PC-9 (cell line): ENCODE measurements at regions not wholly inside any gene's neighbourhood (a gene's known extent, or its start where the extent isn't known, plus 50 kb on each side); places are given as distances from the start of the nearest gene placed in this dataset.

Source experiments
- BruUV-seq: library from RNA; stranded (reverse); fragments of 400-500 nt; replicated peaks from 2 replicates; lab custom pipeline; 2021; lab: Mats Ljungman, UMichigan
- CTCF ChIA-PET: fragments of 300-600 bp; sonication (Branson Sonifier 250); formaldehyde crosslinking; loops from one replicate; lab custom pipeline; 2022; ENCODE audit warnings: antibody characterized with exemption; lab: Charles Lee
- POLR2A ChIA-PET: fragments of 300-600 bp; sonication (Branson Sonifier 250); formaldehyde crosslinking; loops from one replicate; lab custom pipeline; 2022; ENCODE audit warnings: antibody characterized with exemption; ENCODE audit not compliant: unreplicated experiment; lab: Charles Lee
- DNase-seq, 2 experiments: peaks; one replicate each; pipeline versions ENCODE4 v3.0.0 to v3.0.0-alpha.2; 2015 to 2022; ENCODE audit warnings: mixed read lengths in 1 of 2
- H2AFZ ChIP-seq: fragments of 200-600 bp; sonication (generic); 2 replicates; pipeline ENCODE4 v1.8.1; 2017; ENCODE audit warnings: antibody characterized with exemption
- H3F3A ChIP-seq: fragments of 200-600 bp; sonication (generic); 2 replicates; pipeline ENCODE4 v1.8.1; 2017; ENCODE audit warnings: antibody characterized with exemption, mild to moderate bottlenecking, low read depth; ENCODE audit not compliant: insufficient read depth
- H3K27ac ChIP-seq: fragments of 200-600 bp; sonication (generic); 2 replicates; pipeline ENCODE4 v1.6.1; 2016; ENCODE audit warnings: mixed run types
- H3K27me3 ChIP-seq: fragments of 200-600 bp; sonication (generic); 2 replicates; pipeline ENCODE4 v1.6.1; 2016; ENCODE audit warnings: low read depth, mixed run types; ENCODE audit not compliant: insufficient read depth
- H3K36me3 ChIP-seq: fragments of 200-600 bp; sonication (generic); 2 replicates; pipeline ENCODE4 v1.6.1; 2016; ENCODE audit warnings: low read depth, mixed run types
- H3K4me1 ChIP-seq: fragments of 200-600 bp; sonication (generic); replicated peaks from 2 replicates; pipeline ENCODE4 v1.6.1; 2016; ENCODE audit warnings: mixed run types; ENCODE audit not compliant: insufficient read depth
- H3K4me2 ChIP-seq: fragments of 200-600 bp; sonication (generic); 2 replicates; pipeline ENCODE4 v1.6.1; 2017; ENCODE audit warnings: mixed run types
- H3K4me3 ChIP-seq: fragments of 200-600 bp; sonication (generic); 2 replicates; pipeline ENCODE4 v1.6.1; 2016; ENCODE audit warnings: mixed run types
- H3K79me2 ChIP-seq: fragments of 200-600 bp; sonication (generic); 2 replicates; pipeline ENCODE4 v1.6.1; 2017; ENCODE audit warnings: low read depth, mixed run types
- H3K9me2 ChIP-seq: fragments of 200-600 bp; sonication (generic); 2 replicates; pipeline ENCODE4 v1.8.1; 2017; ENCODE audit warnings: mild to moderate bottlenecking; ENCODE audit not compliant: insufficient read depth
- H3K9me3 ChIP-seq: fragments of 200-600 bp; sonication (generic); 2 replicates; pipeline ENCODE4 v1.8.1; 2016; ENCODE audit warnings: low read depth; ENCODE audit not compliant: insufficient read depth
- H4K20me1 ChIP-seq: fragments of 200-600 bp; sonication (generic); 2 replicates; pipeline ENCODE4 v1.8.1; 2017; ENCODE audit not compliant: insufficient read depth
- EZH2 ChIP-seq: fragments of 200-600 bp; sonication (generic); IDR thresholded peaks from 2 replicates; pipeline ENCODE4 v1.8.0; 2017; ENCODE audit warnings: antibody characterized with exemption, low read depth
- intact Hi-C: fragments of 100-400 bp; cut with micrococcal nuclease; formaldehyde crosslinking; loops from one replicate; pipeline ENCODE4 v1.10.0; 2022; ENCODE audit not compliant: unreplicated experiment
- TF ChIP-seq, protein P1 (sequence below): fragments of 200-600 bp; sonication (generic); conservative IDR thresholded peaks from 2 replicates; pipeline ENCODE4 v1.6.1; 2017; ENCODE audit warnings: mixed run types, antibody characterized with exemption, mild to moderate bottlenecking, moderate library complexity

DNA sequence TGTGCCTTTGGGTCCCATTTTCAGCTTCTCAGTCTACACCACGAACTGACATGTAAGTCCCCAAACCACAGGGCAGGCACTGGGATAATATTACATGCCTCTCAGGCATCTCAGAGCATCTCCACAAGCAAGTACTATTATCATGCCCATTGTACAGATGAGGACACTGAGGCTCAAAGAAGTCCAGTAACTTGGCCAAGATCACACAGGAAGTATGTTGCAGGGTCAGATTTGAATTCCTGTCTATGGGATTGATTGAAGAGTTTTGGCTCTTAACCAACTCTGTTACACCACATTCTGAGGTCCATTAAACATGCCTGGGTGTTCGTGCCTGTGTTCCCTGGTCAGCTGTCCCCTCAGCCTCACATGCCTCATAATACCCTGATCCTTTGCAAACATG is 319.8 kb downstream of the FOXO1 start:
- ChIA-PET CTCF (no interaction called here), POLR2A (no interaction called here)
- Histone ChIP-seq H2AFZ (no peak overlapping the region), H3K4me3 (no peak overlapping the region), H3F3A (no peaks in the 10 kb centered on the region), H3K27ac (no peak overlapping the region), H3K4me1 (no peaks in the 10 kb centered on the region), H3K27me3 (no peaks in the 10 kb centered on the region), H3K9me2 (no peaks in the 10 kb centered on the region), H4K20me1 (no peaks in the 10 kb centered on the region), H3K4me2 (no peak overlapping the region), H3K9me3 (no peaks in the 10 kb centered on the region), H3K36me3 (no peaks in the 10 kb centered on the region), H3K79me2 (no peaks in the 10 kb centered on the region)
- no TSS peak for BruUV-seq
- TF ChIP-seq, protein P1, sequence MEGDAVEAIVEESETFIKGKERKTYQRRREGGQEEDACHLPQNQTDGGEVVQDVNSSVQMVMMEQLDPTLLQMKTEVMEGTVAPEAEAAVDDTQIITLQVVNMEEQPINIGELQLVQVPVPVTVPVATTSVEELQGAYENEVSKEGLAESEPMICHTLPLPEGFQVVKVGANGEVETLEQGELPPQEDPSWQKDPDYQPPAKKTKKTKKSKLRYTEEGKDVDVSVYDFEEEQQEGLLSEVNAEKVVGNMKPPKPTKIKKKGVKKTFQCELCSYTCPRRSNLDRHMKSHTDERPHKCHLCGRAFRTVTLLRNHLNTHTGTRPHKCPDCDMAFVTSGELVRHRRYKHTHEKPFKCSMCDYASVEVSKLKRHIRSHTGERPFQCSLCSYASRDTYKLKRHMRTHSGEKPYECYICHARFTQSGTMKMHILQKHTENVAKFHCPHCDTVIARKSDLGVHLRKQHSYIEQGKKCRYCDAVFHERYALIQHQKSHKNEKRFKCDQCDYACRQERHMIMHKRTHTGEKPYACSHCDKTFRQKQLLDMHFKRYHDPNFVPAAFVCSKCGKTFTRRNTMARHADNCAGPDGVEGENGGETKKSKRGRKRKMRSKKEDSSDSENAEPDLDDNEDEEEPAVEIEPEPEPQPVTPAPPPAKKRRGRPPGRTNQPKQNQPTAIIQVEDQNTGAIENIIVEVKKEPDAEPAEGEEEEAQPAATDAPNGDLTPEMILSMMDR = no peak
- TF ChIP-seq EZH2 = no peak
- no peak for DNase-seq
- intact Hi-C loops = no loop called here

DNA sequence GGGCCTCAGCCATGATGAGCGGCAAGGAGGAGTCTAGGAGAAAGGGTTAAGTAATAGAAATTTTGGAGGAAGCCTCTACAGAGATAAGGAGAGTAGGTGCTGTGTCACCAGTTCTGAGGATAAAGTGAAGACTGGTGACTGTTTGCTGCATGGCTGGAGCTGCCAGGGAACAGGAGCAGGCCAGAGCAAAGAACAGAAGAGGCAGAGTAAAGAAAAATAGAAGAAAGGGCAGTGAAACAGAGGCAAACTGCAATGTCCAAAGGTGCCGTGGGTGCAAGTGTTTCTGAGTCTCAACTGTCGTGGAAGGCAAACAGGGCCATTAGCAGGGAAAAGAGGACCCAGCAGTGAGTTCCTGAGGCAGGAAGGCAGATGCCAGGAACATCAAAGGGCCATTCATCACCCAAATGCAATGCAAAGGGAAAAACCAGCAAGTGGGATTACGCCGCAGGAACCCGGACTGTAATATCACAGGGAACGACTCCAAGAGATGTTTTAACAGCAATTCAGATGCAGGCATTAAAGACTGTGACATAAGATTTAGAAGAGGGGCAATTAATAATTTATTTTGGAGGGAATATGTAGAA is 318.3 kb downstream of the FOXO1 start:
- no peaks in the 10 kb centered on the region for H3K9me3 ChIP-seq
- no TSS peak for BruUV-seq
- no peaks in the 10 kb centered on the region for H4K20me1 ChIP-seq
- no peak overlapping the region for H3K4me2 ChIP-seq
- H3F3A ChIP-seq = no peaks in the 10 kb centered on the region
- TF ChIP-seq EZH2 = no peak
- TF ChIP-seq, protein P1 = no peak
- H3K36me3 ChIP-seq = no peaks in the 10 kb centered on the region
- no peak overlapping the region for H3K4me3 ChIP-seq
- intact Hi-C loops = no loop called here
- no peaks in the 10 kb centered on the region for H3K4me1 ChIP-seq
- H3K9me2 ChIP-seq = no peaks in the 10 kb centered on the region
- CTCF ChIA-PET = no interaction called here
- no peak for DNase-seq
- H3K27me3 ChIP-seq = no peaks in the 10 kb centered on the region
- H3K79me2 ChIP-seq = no peaks in the 10 kb centered on the region
- no peak overlapping the region for H3K27ac ChIP-seq
- no peak overlapping the region for H2AFZ ChIP-seq
- POLR2A ChIA-PET = no interaction called here

DNA sequence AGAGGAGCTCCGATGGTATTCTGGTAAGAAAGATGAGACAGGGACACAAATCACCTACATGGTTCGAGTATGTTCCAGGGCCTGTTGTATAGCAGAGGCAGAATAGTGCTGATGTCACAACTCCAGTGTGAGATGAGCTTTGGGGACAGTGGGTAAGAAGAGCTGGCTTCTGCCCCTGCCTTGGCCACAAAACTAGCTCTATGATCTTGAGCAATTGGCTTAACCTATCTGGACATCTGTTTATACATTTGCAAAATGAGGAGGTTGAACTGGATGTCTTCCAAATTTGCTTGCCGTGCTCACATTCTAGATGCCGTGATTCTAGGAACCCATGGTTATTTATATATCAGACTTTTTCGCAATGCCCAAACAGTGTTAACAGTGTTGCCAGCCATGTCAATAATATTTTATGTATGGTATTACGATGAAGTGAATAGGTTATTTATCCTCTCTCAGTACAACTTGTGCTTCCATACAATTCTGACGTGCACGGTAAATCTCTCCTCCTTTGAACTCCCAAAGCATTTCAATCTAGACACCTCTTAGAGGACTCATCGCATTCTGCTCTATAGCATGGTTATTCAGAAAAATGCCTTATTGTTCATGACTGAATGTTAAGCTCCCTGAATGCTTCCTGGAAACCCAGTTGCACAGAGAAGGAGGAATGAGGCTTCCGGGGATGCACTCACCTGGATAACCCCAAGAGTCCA is 316.0 kb downstream of the FOXO1 start:
- Histone ChIP-seq H3K4me3 (no peak overlapping the region), H3K9me3 (no peaks in the 10 kb centered on the region), H3K27me3 (no peaks in the 10 kb centered on the region), H3K4me2 (no peak overlapping the region), H3F3A (no peaks in the 10 kb centered on the region), H3K36me3 (no peaks in the 10 kb centered on the region), H3K79me2 (no peaks in the 10 kb centered on the region), H3K9me2 (no peaks in the 10 kb centered on the region), H4K20me1 (no peaks in the 10 kb centered on the region), H3K27ac (no peak overlapping the region), H2AFZ (no peak overlapping the region), H3K4me1 (no peaks in the 10 kb centered on the region)
- intact Hi-C loops = no loop called here
- DNase-seq = no peak
- no TSS peak for BruUV-seq
- ChIA-PET POLR2A (interaction anchor here (0.5 kb wide), 1 partner anchor 9 kb away, joined by 4 read pairs; no protein-coding TSS in a partner anchor), CTCF (no interaction called here)
- TF ChIP-seq, protein P1 = no peak
- no peak for TF ChIP-seq EZH2
